Upper lobe of left lung (tissue), 6 donors: ENCODE measurements at regions not wholly inside any gene's neighbourhood (a gene's known extent, or its start where the extent isn't known, plus 50 kb on each side); places are given as distances from the start of the nearest gene placed in this dataset.

ENCODE experiments used
- ATAC-seq, 2 donors: fragments of 200-7000 bp; cut with Tn5 transposase; one replicate each; pipeline ENCODE4 v1.9.1; 2022; ENCODE audit warnings: mild to moderate bottlenecking in 2 of 2, moderate library complexity in 2 of 2; ENCODE audit not compliant: low FRiP score in 2 of 2
- DNase-seq, 2 donors: peaks; one replicate each; pipeline ENCODE4 v3.0.0-alpha.2; 2019 to 2020
- H3K27ac ChIP-seq, 4 donors: fragments of 200-600 bp; sonication (generic); one replicate each; pipeline ENCODE4 v1.5.1; 2016 to 2019
- H3K27me3 ChIP-seq, 4 donors: fragments of 200-600 bp; sonication (generic); one replicate each; pipeline ENCODE4 v1.5.1; 2017 to 2019
- H3K36me3 ChIP-seq, 4 donors: fragments of 200-600 bp; sonication (generic); one replicate each; pipeline ENCODE4 v1.5.1; 2016 to 2019
- H3K4me1 ChIP-seq, 4 donors: fragments of 200-600 bp; sonication (generic); one replicate each; pipeline ENCODE4 v1.5.1; 2018 to 2019
- H3K4me3 ChIP-seq, 4 donors: fragments of 200-600 bp; sonication (generic); one replicate each; pipeline ENCODE4 v1.5.1; 2017 to 2019; ENCODE audit warnings: mild to moderate bottlenecking in 2 of 4, moderate library complexity in 1 of 4
- H3K9me3 ChIP-seq, 4 donors: fragments of 200-600 bp; sonication (generic); one replicate each; pipeline ENCODE4 v1.5.1; 2018 to 2019
- CTCF ChIP-seq, 6 experiments: fragments of 450-650 bp in 4 of 6; fragments of 200-600 bp in 2 of 6; sonication (generic) in 2 of 6; IDR thresholded peaks; one replicate each; pipeline ENCODE4 v1.5.1; 2016 to 2019; ENCODE audit warnings: antibody characterized with exemption in 6 of 6
- EP300 ChIP-seq, 4 donors: sonication (generic); formaldehyde crosslinking; IDR thresholded peaks; one replicate each; pipeline ENCODE4 v1.5.1; 2017; ENCODE audit warnings: antibody characterized with exemption in 4 of 4, control low read depth in 2 of 4
- POLR2A ChIP-seq, 4 donors: fragments of 450-650 bp; IDR thresholded peaks; one replicate each; pipeline ENCODE4 v1.5.1; 2016 to 2017; ENCODE audit warnings: antibody characterized with exemption in 4 of 4, mild to moderate bottlenecking in 2 of 4
- POLR2AphosphoS5 ChIP-seq, 2 donors: sonication (generic); formaldehyde crosslinking; IDR thresholded peaks; one replicate each; pipeline ENCODE4 v1.5.1; 2017; ENCODE audit warnings: antibody characterized with exemption in 2 of 2
- WGBS, 2 donors: methylation state at CpG; one replicate each; pipeline ENCODE4 v1.1.5; 2017 to 2018; 5-methylcytosine and 5-hydroxymethylcytosine counted together
- donor health status: DM: no; HTN: no; CAD: no; lungs with moderate emphysema.
- donor health status: DM: no; HTN: yes; CAD: no; lungs with severe emphysema.

- H3K27ac ChIP-seq: no peak overlapping the region
- H3K4me1 ChIP-seq: no peaks in the 10 kb centered on the region
- H3K9me3 ChIP-seq: no peaks in the 10 kb centered on the region
- DNase-seq (no peak), ATAC-seq (no peak)
- no peaks in the 10 kb centered on the region for H3K27me3 ChIP-seq
- 35 to 44% methylated on average over 3 of the region's 3 CpGs for WGBS, 2 donors
- no peaks in the 10 kb centered on the region for H3K36me3 ChIP-seq
- H3K4me3 ChIP-seq: no peak overlapping the region
- TF ChIP-seq CTCF (IDR thresholded peaks at IDR 0.05) (no peak), EP300 (IDR thresholded peaks at IDR 0.05) (no peak), POLR2A (IDR thresholded peaks at IDR 0.05) (no peak), POLR2AphosphoS5 (IDR thresholded peaks at IDR 0.05) (no peak)
Measured at GRCh38 chr2:146912536-146912935, 932.3 kb upstream of the ACVR2A start.

GRCh38 chr2:146908776-146909175 is 936.1 kb upstream of the ACVR2A start:
- WGBS, 2 donors: 72 to 86% methylated on average over 3 of the region's 3 CpGs
- H3K9me3 ChIP-seq: no peaks in the 10 kb centered on the region
- no peak overlapping the region for H3K4me3 ChIP-seq
- no peaks in the 10 kb centered on the region for H3K4me1 ChIP-seq
- H3K27me3 ChIP-seq: no peaks in the 10 kb centered on the region
- no peaks in the 10 kb centered on the region for H3K36me3 ChIP-seq
- no peak for TF ChIP-seq CTCF (IDR thresholded peaks at IDR 0.05)
- no peak for DNase-seq
- H3K27ac ChIP-seq: no peak overlapping the region
- ATAC-seq: no peak

- no peak overlapping the region for H3K27ac ChIP-seq
- no peaks in the 10 kb centered on the region for H3K4me1 ChIP-seq
- no peak for ATAC-seq
- TF ChIP-seq POLR2A (IDR thresholded peaks at IDR 0.05) (no peak), POLR2AphosphoS5 (IDR thresholded peaks at IDR 0.05) (no peak), CTCF (IDR thresholded peaks at IDR 0.05) (no peak), EP300 (IDR thresholded peaks at IDR 0.05) (no peak)
- no peaks in the 10 kb centered on the region for H3K27me3 ChIP-seq
- DNase-seq: no peak
- H3K9me3 ChIP-seq: no peaks in the 10 kb centered on the region
- no peak overlapping the region for H3K4me3 ChIP-seq
- H3K36me3 ChIP-seq: no peaks in the 10 kb centered on the region
- 15 to 26% methylated on average over 1 of the region's 1 CpG for WGBS, 2 donors
Measured at GRCh38 chr2:146898083-146898482, 946.7 kb upstream of the ACVR2A start.

GRCh38 chr2:146894514-146894913 is 950.3 kb upstream of the ACVR2A start:
- H3K4me1 ChIP-seq: no peaks in the 10 kb centered on the region
- 79 to 83% methylated on average over 1 of the region's 1 CpG for WGBS, 2 donors
- DNase-seq: no peak
- no peaks in the 10 kb centered on the region for H3K9me3 ChIP-seq
- H3K36me3 ChIP-seq: no peaks in the 10 kb centered on the region
- TF ChIP-seq EP300 (IDR thresholded peaks at IDR 0.05) (no peak), POLR2A (IDR thresholded peaks at IDR 0.05) (no peak), CTCF (IDR thresholded peaks at IDR 0.05) (no peak), POLR2AphosphoS5 (IDR thresholded peaks at IDR 0.05) (no peak)
- ATAC-seq: no peak
- H3K27me3 ChIP-seq: no peaks in the 10 kb centered on the region
- no peak overlapping the region for H3K4me3 ChIP-seq
- no peak overlapping the region for H3K27ac ChIP-seq

GRCh38 chr2:146893500-146894041 is 951.3 kb upstream of the ACVR2A start:
- Histone ChIP-seq H3K36me3 (no peaks in the 10 kb centered on the region), H3K9me3 (no peaks in the 10 kb centered on the region), H3K4me3 (no peak overlapping the region), H3K27me3 (no peaks in the 10 kb centered on the region), H3K27ac (no peak overlapping the region), H3K4me1 (no peaks in the 10 kb centered on the region)
- DNase-seq (no peak), ATAC-seq (no peak)
- whole genome bisulfite sequencing, 2 donors: 65 to 75% methylated on average over 5 of the region's 5 CpGs
- TF ChIP-seq EP300 (IDR thresholded peaks at IDR 0.05) (no peak), POLR2A (IDR thresholded peaks at IDR 0.05) (no peak), CTCF (IDR thresholded peaks at IDR 0.05) (no peak), POLR2AphosphoS5 (IDR thresholded peaks at IDR 0.05) (no peak)
